ENCODE measurements at regions not wholly inside any gene's neighbourhood (a gene's known extent, or its start where the extent isn't known, plus 50 kb on each side); places are given as distances from the start of the nearest gene placed in this dataset.

GRCh38 chr2:126172631-126173184 lies 483.2 kb upstream of the GYPC start:
- dilution Hi-C loops (cut with HindIII; ENCODE audit: low sequenced_read_pairs, unreplicated experiment) = no loop called here
- Histone ChIP-seq H3K23ac (ENCODE audit: low read depth, low read length) (no peak overlapping the region), H3K79me1 (ENCODE audit: low read depth in 1 of 2, low read length in 2 of 2) (no peaks in the 10 kb centered on the region), H3K4ac (ENCODE audit: low read depth, low read length) (no peak overlapping the region), H3K18ac (ENCODE audit: low read depth, low read length) (no peak overlapping the region), H2BK15ac (ENCODE audit: low read depth, low read length) (no peak overlapping the region), H2BK20ac (ENCODE audit: low read depth, low read length) (no peak overlapping the region), H3K4me2 (ENCODE audit: low read depth, low read length) (no peak overlapping the region), H3K9me3 (ENCODE audit: control insufficient read depth, insufficient read depth, low read length) (peaks cover 15% of the 10 kb centered on the region), H4K91ac (ENCODE audit: insufficient read depth, low read depth, low read length) (no peak overlapping the region), H3K9me1 (ENCODE audit: insufficient read depth, low read length) (no peaks in the 10 kb centered on the region), H2AK9ac (replicated peaks; ENCODE audit: low read depth, low read length, poor library complexity) (no peak overlapping the region), H4K8ac (ENCODE audit: low read depth in 2 of 2, low read length in 2 of 2) (no peak overlapping the region), H3K4me3 (ENCODE audit: insufficient read depth, low read depth, low read length) (no peak overlapping the region), H2AFZ (replicated peaks; ENCODE audit: low read length, poor library complexity) (no peak overlapping the region), H3K36me3 (ENCODE audit: control insufficient read depth, insufficient read depth, low read length) (no peaks in the 10 kb centered on the region), H3K27me3 (ENCODE audit: control insufficient read depth, insufficient read depth, low read length) (no peaks in the 10 kb centered on the region), H4K20me1 (ENCODE audit: insufficient read depth, low read length) (no peaks in the 10 kb centered on the region), H3K56ac (ENCODE audit: extremely low read depth, insufficient read depth, low read length) (no peak overlapping the region), H4K5ac (ENCODE audit: low read depth, low read length) (no peak overlapping the region), H3K27ac (ENCODE audit: insufficient read depth, low read length) (no peak overlapping the region), H2AK5ac (ENCODE audit: low read depth, low read length) (no peak overlapping the region), H3K4me1 (ENCODE audit: control insufficient read depth, insufficient read depth, low read length) (no peaks in the 10 kb centered on the region), H2BK5ac (ENCODE audit: low read depth, low read length, poor library complexity, severe bottlenecking) (no peak overlapping the region), H2BK120ac (ENCODE audit: low read depth, low read length) (no peak overlapping the region), H3K9ac (ENCODE audit: low read depth, low read length) (no peak overlapping the region), H3K14ac (replicated peaks; ENCODE audit: low read depth, low read length) (no peak overlapping the region)
- no peak for ATAC-seq (ENCODE audit: low read depth)
- BruUV-seq (replicated peaks) = no TSS peak
- 60% methylated on average over 2 of the region's 6 CpGs; no CpG with 5 or more reads in 1 of the 2 experiments for WGBS, 2 experiments (ENCODE audit: extremely low coverage in 2 of 2, insufficient read length in 1 of 2)
- ChIA-PET CTCF (no interaction called here), POLR2A (ENCODE audit: unreplicated experiment) (no interaction called here)
- TF ChIP-seq CEBPB (IDR thresholded peaks at IDR 0.05; ENCODE audit: low read depth, low read length) (no peak), BHLHE40 (IDR thresholded peaks at IDR 0.05; ENCODE audit: low read depth, low read length) (no peak), MAFK (IDR thresholded peaks at IDR 0.05; ENCODE audit: low read depth, low read length) (no peak), FOS (IDR thresholded peaks at IDR 0.05; ENCODE audit: low read depth, low read length) (no peak), CHD1 (IDR thresholded peaks at IDR 0.05; ENCODE audit: low read depth, low read length) (no peak), SMC3 (IDR thresholded peaks at IDR 0.05; ENCODE audit: low read depth, low read length) (no peak), RFX5 (IDR thresholded peaks at IDR 0.05; ENCODE audit: low read depth, low read length) (no peak), MXI1 (IDR thresholded peaks at IDR 0.05; ENCODE audit: borderline replicate concordance, low read depth, low read length) (no peak), MAZ (IDR thresholded peaks at IDR 0.05; ENCODE audit: borderline replicate concordance, low read depth, low read length) (no peak), POLR2A (IDR thresholded peaks at IDR 0.05; ENCODE audit: low read depth, low read length) (no peak), CTCF (conservative IDR thresholded peaks at IDR 0.05; ENCODE audit: low read depth, low read length) (no peak), RCOR1 (IDR thresholded peaks at IDR 0.05; ENCODE audit: insufficient replicate concordance, low read length) (no peak), NFE2L2 (IDR thresholded peaks at IDR 0.05; ENCODE audit: low read depth, low read length) (no peak), RAD21 (IDR thresholded peaks at IDR 0.05; ENCODE audit: low read length) (no peak)
- in situ Hi-C loops (cut with MboI; ENCODE audit: low sequenced_read_pairs) = no loop called here
- intact Hi-C loops (cut with micrococcal nuclease) = no loop called here
- DNase-seq = no peak

All from IMR-90 (cell line).